Stimulated activated CD4-positive, alpha-beta T cell treated with anti-CD3 and anti-CD28 coated beads, TNF-alpha, amount 100 ng/mL, for 48 hours (primary cell): ENCODE measurements at regions not wholly inside any gene's neighbourhood (a gene's known extent, or its start where the extent isn't known, plus 50 kb on each side); places are given as distances from the start of the nearest gene placed in this dataset.

Source experiments
- DNase-seq, 3 donors: peaks; one replicate each; pipeline ENCODE4 v3.0.0-alpha.2; 2020; ENCODE audit warnings: low read depth in 3 of 3

DNA sequence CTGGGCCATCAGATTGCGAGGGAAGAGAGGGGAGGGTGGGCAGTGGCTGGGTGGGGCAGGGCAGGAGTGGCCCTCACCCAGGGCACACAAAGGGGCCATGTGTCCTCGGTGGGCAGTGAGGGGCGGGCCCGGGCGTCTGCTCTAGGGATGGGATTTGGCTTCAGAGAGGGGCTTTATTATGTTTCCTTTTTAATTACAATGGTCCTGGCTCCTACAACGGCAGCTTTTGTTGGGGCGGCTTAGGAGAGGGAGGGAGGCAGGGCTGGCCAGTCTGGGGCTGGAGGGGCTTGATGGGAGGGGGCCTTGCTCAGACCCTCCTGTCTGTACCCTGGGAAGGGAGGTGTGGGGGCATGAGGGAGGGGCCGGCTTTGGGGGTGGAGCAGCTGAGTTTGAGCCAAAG, 102.8 kb upstream of the WNT4 start:
- DNase-seq = no peak

DNA sequence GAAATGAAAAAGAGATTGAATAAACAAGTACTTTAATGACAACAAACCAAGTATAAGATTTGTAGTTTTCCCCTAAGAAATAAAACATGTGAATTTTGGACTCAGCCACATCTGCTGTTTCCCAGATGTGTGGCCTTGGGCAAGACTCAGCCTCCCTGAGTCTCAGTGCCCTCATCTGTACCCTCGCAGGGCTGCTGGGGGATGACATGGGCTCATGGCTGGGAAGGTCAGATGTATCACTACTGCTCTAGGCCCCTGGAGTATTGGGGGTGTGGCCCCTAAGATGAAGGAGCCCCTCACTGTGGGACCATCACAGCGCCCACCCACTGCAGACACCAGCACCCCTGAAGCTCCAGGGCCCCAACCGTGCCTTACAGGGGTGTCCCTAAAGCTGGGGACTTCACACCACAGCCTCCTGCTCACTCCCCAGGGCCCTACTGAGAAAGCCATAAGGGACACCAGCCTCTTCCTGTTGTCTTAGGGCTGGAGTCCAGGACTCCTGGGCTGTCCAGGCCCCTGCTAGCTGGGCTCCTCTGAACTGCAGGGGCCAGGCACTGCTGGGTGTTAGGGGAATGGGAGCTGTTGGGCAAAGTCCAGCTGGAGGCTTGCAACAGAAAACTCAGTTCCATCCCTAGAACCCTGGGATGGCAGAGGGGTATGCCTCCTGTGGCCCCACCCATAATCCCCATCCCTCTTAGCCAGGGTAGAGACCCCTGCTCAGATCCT, 104.0 kb upstream of the WNT4 start:
- DNase-seq = no peak

DNA sequence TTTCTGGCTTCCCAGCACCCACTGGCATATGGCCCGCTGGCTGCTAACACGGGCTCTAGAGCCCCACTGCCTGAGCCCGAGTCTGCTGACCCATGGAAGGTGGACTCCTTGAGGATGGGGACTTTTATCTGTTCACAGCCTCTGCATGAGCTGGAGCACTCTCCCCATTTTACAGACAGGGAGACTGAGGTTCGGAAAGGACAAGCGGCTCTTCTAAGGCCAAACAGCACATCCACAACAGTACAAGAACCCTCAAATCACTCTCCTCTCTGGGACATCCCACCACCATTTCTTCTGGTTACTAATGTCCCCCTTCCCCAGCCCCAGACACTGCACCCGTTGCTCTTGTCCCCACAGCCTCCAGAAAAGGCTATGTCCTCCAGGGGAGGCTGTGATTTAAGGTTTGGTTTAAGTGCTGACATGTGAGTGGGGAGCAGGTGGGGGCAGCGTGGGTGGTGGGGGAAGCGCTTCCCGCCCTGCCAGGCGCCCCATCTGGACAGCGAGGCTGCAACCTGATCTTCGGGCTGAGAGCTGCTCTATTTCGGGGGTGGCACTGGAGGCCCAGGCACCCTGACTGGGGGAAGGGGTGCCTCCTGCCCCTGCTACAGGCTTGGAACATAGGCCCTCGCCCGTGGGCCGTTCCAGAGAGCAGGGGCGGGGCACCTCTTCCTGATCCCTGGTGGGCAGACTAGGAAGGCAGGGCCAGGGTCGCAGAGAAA, 104.8 kb upstream of the WNT4 start:
- no peak for DNase-seq

DNA sequence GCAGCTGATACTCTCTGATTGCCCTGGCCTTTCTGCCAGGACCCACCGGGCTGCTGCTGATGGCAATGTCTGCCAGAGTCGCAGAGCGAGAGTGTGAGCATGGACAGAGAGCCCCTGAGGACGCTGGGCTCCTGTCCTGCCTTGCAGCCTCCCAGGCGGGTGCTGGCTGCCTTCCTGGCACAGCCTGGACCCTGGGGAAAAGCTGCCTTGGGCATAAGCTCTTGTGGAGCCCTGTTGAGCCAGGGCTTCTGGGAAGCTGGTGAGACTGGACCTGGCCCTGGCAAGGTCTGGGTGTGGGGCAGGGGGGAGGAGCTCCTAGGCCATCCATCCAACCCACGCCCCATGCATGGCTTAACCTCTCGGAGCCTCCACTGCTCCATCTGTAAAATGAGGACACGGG, 105.8 kb upstream of the WNT4 start:
- no peak for DNase-seq

DNA sequence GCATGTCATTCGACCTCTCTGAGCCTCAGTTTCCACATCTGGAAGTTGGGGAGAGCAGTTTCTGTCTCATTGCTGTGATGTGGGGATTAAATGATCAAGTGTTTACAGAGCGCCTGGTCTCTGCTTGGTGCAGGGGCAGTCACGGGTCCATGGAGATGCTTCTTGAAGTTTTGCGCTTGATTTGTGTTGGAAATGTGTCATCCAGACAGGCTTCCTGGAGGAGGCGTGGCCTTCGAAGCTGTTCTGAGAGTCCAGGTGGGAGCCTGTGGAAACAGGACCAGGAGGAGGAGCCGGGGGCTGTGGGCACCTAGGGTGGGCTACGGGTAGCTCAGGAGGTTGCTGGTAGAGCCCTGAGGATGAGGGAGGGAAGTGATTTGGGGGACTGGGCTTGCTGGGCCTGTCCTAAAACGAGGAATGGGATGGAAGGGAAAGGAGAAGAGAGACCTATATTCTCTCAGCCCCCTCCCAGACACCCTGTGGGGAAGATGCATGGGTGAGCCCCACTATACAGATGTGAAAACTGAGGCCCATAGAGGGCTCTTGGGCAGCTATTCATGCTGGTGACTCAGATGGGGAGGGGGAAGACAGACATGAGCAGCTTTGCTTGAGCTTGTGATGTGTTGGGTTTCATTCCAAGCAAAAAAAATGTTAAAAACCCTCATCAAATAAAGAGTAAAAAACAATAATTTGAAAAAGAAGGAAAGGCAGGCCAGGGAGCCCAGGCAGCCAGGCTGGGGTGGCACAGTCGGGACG, 107.2 kb upstream of the WNT4 start:
- no peak for DNase-seq

DNA sequence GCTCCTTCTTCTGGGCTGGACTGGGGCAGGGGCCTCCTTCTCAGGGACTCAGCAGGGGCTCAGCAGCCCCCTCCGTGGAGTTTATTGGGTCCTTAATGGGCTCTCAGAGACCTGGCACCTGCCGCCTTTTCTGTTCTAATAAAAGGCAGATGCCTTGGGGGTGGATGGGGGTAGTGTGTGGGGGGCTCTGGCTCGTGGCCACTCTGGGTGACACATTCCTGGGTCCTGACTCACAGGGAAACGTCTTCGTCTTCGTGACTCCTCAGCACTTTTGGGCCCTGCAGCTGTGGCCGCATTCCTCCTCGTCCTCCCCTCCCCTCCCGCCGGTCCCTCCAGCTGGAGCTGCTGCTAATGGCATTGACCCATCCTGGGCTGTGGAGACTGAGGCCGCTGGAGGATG, 107.8 kb upstream of the WNT4 start:
- DNase-seq = no peak

DNA sequence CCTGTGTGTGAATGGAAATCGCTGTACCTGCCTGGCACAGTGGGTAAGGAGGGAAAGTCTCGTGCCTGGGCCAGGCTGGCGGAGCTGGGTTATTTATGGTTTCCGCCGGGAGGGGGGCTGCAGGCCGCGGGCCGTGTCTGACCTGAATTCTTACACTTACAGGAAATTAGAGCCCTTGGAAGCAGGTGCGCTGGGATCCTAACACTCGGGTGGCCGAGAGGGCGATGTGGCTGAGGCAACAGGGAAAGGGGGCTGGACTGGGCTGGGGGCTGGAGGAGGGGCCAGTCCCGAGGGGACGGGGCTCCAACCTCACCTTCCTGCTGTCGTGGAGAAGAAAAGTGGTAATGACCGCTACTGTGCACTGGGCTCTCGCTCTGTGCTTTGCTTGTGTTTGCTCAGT, 109.4 kb upstream of the WNT4 start:
- DNase-seq = no peak

DNA sequence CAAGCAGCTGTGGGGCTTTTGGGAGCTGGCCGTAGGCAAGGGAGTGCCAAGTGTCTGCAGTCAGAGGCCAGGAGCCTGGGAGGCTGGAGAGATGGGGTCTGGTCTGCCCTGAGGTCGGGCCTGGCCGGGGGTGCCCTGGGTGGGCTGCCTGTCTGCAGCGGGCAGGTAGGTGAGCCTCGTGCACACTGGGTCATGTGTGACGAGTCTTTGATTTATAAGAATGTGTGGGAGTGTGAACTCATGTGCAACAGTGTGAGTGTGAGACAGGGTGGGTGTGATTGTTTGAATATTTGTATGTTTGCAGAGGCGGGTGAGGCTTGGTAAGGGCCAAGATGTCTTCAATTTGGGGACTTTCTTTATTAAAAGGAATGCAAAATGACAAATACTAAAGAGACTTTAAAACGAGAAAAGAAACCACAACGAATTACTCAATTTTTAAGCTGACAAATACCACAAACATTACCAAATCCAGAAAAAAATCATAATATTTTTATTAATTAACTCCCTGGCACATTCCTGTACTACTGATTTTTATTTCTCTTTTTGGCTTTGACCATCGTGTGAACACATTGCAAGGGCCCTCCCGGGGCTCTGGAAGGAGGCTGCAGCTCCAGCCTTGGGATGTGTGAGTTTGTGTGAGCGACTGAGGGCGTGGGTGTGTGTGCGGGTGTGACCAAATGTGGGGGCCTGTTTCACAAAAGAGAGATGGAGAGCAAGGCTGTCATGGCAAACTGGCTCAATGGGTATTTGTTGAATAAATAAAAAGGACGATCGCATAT, 110.3 kb upstream of the WNT4 start:
- no peak for DNase-seq

DNA sequence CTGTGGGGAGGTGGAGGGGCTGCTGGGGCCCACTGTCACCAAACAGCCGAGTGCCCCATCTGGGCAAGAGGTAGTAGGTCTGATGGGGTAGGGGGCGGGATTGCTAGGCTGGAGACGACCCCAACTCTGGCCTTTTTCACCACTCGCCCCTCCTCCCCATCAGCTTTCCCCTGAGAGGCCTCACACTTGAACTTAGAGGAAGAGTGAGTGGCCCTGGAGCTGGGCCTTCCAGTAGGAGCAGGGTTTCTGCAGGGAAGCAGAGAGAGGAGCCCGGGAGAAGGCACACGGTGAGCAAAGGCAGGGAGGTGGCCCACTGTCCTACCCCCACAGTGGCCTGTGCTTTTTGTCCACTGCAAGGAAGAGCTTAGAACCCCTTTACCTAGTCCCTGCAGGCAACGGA, 111.9 kb upstream of the WNT4 start:
- DNase-seq = no peak

DNA sequence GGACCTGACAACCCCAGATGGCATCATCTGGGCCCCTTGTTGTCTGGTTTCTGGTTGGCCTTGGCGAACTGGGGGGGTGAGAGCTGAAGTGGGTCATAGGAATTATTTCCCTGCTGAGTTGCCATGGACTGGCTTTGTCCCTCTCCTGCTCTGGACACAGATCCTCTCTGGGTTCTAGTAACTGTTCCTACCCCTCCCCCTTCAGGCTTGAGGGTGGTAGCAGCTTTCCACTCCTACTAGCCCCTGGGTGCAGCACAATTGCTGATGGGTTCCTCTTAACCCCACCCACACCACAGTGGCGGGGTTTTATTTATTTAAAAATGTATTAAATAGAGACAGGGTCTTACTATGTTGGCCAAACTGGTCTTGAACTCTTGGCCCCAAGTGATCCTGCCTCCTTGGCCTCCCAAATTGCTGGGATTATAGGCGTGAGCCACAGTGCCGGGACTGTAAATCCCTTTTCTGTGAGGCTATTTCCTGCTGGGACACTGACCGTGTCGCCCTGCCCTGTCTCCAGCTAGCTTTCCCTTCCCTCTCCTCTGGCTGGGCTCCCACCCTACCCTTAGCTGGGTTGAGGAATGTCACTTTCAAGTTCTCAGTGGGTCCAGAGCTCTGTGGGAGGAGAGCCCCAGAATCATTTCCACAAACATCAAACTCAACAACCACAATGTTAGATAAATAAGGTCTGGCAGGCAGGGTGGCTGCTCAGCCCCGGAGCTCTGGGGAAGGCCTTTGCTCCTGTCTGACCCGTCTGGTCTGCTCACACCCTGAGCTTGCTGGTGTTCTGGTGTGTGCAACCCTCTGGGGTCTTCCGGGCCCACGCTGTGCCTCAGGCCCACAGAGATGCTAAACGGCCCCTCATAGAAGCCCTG, 112.7 kb upstream of the WNT4 start:
- DNase-seq = no peak

DNA sequence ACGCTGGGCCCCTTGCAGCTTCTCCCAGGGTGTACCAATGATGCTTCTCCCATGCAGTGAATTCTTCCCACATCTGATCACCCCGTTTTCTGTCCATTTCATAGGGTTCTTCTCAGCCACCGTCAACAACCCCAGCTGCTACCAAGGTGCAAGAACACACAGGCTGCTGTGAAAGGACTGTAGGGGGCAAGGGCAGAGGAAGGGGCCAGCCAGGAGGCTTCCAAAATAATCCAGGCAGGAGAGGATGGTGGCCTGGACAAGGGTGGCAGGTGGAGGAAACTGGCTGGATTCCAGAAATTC, 113.3 kb upstream of the WNT4 start:
- DNase-seq = no peak

DNA sequence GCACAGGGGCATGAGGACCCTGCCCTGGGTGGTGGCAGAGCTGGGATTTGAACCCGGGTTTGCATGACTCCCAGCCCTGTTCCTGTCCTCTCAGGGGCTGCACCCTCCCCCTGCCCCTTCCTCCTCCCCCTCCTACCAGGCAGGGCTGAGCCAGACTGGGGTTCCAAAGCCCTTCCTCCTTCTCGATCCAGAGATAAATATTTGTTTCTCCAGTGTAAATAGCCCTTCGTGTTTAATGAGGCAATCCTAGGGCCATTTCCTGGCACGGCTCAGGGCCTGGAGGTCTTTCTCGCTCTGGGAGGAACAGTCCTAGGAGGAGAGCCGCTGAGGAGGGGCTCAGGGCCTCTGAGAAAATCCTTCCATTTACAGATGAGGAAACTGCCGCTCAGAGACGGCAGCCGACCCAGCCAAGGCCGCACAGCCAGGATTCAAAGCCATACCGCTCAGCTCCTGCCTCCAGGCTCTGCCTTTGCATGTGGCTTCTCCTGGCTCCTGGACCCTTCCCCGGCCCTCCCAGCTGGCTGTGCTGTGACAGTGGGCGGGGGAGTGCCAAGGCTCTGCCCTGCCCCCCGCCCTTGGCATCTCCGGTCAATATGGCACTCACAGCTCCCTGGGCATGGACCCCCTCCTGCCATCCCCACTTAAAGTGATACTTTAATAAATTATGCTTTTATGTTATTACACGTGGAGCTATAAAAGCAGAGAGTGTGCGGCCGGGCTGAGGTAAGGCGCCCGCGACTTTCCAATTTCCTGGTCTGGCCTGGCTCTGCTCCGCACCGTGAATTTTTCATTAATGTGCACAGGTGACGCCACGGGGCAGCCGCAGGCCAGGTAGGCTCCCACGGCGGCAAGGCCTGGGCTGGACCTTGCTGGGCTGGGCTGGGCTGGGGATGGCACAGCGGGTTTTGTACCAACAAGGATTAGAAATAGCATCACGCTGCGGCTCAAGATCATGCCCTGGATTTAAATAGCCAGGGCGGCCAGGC, 114.7 kb upstream of the WNT4 start:
- no peak for DNase-seq

DNA sequence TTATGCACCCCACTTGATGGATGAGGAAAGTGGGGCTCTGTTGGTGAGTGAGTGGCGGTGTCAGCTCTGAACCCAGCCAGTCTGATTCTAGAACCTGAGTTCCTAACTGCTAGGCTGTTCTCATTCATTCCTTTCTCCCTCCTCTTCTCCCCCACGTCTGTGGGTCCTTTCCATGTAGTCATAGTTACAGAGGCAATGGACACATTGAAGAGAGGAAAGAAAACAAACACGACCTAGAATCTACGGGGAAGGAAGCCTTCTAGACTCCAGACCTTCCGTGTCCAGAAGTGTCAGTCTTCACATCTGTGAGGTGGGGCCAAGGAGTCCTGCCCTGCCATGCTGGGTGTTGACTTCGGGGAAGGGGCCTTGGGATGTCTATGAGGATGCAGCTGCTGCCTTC, 115.8 kb upstream of the WNT4 start:
- no peak for DNase-seq

DNA sequence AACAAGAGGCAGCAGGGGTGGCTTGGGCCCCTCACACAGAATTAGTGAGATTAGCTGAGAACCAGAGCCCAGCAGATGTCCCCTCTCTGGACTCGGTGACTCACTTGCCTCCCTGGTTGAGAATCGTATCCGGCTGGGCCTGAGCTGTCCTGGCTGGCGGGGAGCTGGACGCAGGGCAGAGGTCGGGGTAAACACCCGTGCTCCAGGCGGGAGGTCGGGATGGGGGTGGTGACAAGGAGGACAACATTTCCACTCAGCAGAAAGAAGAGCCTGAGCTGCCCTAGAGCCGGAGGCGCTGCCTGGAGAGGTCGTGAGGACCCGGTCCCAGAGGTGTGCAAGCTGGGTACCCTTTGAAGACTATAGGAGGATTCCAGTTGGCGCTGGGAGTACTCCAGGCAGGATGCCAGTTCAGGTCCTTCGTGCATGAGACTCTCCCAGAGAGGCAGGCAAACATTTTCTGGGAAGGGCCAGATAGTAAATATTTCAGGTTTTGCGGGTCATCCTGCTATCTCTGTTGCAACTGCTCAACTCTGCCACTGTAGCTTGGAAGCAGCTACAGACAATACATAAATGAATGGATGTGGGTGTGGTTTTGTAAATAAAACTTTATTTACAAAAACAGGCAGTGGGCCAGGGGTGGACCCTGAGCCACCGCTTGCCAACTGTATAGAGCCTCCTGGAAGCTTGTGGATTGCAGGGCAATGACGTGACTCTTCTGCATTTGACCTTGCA, 116.8 kb upstream of the WNT4 start:
- DNase-seq = no peak

DNA sequence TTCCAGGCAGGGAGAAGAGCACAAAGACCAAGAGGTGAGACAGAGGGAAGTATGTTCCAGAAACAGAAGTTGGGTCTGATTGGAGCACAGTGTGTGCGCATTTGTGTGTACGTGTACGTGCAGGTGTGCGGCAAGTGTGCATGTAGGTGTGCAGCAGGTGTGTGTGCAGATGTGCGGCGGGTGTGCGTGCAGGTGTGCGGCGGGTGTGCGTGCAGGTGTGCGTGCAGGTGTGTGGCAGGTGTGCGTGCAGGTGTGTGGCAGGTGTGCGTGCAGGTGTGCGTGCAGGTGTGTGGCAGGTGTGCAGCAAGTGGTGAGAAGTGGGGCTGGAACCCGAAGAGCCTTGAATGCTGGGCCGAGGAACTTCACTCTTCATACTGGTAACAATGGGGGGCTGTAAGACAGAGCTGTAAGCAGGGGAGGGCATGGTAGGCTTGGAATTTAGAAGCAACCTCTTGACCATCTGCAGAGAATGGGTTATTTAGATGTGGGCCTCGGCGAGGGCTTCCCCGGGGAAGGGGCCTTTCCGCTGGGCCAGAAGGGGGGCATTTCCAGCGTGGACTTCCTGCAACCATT, 118.0 kb upstream of the WNT4 start:
- DNase-seq = no peak

DNA sequence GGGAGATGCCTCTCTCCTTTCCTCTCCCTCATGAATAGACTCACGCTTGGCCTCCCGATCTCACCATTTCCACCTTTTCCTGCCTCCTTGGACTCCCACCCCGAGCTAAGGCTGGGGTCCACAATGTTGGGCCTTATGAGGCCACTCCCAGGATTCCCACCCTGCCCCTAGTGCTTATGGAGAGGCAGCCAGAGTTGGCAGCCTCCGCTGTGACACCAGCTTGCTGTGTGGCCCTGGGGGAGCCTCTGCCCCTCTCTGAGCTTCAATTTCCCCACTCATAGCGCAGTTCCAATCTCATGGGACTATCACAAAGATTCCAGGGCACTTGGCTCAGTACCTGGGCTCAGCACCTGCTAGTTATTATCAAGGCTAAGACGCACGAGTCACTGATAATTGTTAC, 118.7 kb upstream of the WNT4 start:
- no peak for DNase-seq

DNA sequence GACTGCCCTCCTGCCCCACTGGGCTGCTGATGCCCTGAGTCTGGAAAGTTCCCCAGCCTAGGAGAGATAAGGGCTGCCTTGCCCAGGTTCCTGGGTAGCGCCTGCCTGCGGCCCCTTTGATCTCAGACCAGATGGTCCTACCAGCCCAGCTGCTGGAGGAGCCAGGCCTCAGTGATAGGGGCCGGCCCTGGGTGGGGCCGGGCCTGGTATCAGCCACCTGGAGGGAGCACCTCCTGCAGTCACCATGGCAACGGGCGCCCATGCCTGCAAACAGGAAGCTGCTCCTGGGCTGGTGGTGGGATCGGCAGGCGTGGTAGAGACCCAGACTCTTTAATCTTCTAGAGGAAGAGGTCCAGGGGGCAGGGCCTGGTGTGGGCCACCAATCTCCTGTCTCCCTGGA, 119.7 kb upstream of the WNT4 start:
- DNase-seq = no peak

DNA sequence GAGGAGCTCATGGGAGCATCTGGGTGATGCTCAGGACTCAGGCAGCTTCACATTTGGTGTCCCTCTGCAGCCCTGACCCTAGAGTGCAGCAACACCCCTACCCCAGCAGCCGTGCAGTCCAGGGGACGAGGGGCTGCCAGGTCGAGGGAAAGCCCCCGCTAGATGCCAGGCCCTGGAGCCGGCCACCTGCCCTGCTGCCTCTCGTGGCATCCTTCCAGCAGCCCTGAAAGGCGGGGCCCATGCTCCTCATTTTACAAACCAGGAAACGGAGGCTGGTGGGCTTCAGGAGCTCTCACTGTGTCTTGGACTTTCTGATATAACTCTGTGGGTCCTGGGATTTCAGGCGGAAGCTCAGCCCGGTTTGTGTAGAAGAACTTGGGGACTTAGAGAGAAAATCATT, 120.5 kb upstream of the WNT4 start:
- no peak for DNase-seq
